ENCODE measurements at regions not wholly inside any gene's neighbourhood (a gene's known extent, or its start where the extent isn't known, plus 50 kb on each side); places are given as distances from the start of the nearest gene placed in this dataset.

GRCh38 chr11:8800520-8801110 lies 110.4 kb upstream of the AKIP1 start:
- TF ChIP-seq CTCF (conservative IDR thresholded peaks at IDR 0.05; ENCODE audit: low read length) (no peak), EZH2phosphoT487 (IDR thresholded peaks at IDR 0.05; ENCODE audit: borderline replicate concordance) (no peak)
